A549 (cell line): ENCODE measurements at regions not wholly inside any gene's neighbourhood (a gene's known extent, or its start where the extent isn't known, plus 50 kb on each side); places are given as distances from the start of the nearest gene placed in this dataset.

Experiments
- ATAC-seq, 2 experiments: fragments of 200-7000 bp in 1 of 2; fragments of >200 bp in 1 of 2; cut with Nextera tagmentation in 1 of 2; cut with Tn5 transposase in 1 of 2; 3 replicates each; pipeline versions ENCODE4 v1.8.0 to v1.9.1; 2018 to 2020; ENCODE audit warnings: mild to moderate bottlenecking in 1 of 2, moderate library complexity in 1 of 2
- CTCF ChIA-PET: fragments of 300-600 bp; sonication (Branson Sonifier 250); formaldehyde crosslinking; extraction: SDS; loops from one replicate; lab custom pipeline; 2021; ENCODE audit warnings: antibody characterized with exemption, inconsistent platforms; lab: Yijun Ruan, JAX
- POLR2A ChIA-PET: fragments of 350-600 bp; formaldehyde crosslinking; extraction: SDS; loops from one replicate; lab custom pipeline; 2021; ENCODE audit warnings: antibody characterized with exemption, inconsistent platforms; lab: Yijun Ruan, JAX
- DNase-seq, 2 experiments: peaks; one replicate each; pipeline versions ENCODE4 v3.0.0 to v3.0.0-alpha.2; 2011 to 2016; ENCODE audit warnings: low read depth in 1 of 2, low spot score in 1 of 2
- FAIRE-seq: peaks from 2 replicates; lab custom pipeline; 2011; peaks lifted over from hg19 to GRCh38; lab: Jason Lieb, UNC
- H3K27ac ChIP-seq, 2 experiments: fragments of >200 bp; sonication (Bioruptor Twin); formaldehyde crosslinking; 3 replicates each; pipeline ENCODE4 v1.5.1; 2016 to 2017
- H3K4me1 ChIP-seq: fragments of >200 bp; sonication (Bioruptor Twin); formaldehyde crosslinking; 3 replicates; pipeline ENCODE4 v1.6.1; 2016
- H3K4me2 ChIP-seq: fragments of >200 bp; sonication (Bioruptor Twin); formaldehyde crosslinking; 3 replicates; pipeline ENCODE4 v1.6.1; 2016
- H3K4me3 ChIP-seq: fragments of >200 bp; sonication (Bioruptor Twin); formaldehyde crosslinking; 3 replicates; pipeline ENCODE4 v1.5.1; 2016
- H3K9me3 ChIP-seq: fragments of >200 bp; sonication (Bioruptor Twin); formaldehyde crosslinking; 3 replicates; pipeline ENCODE4 v1.6.1; 2016
- BCL3 ChIP-seq: fragments of >200 bp; sonication (Bioruptor Twin); formaldehyde crosslinking; IDR thresholded peaks from 3 replicates; pipeline ENCODE4 v1.6.1; 2016
- CHD4 ChIP-seq: fragments of 200-600 bp; sonication (generic); IDR thresholded peaks from 2 replicates; pipeline ENCODE4 v1.6.1; 2016; ENCODE audit warnings: antibody characterized with exemption, mild to moderate bottlenecking, borderline replicate concordance
- GATA3 ChIP-seq: IDR thresholded peaks from 2 replicates; pipeline ENCODE4 v1.6.1; 2012; ENCODE audit warnings: borderline replicate concordance
- HEYL ChIP-seq: fragments of 250-450 bp; sonication (Bioruptor Pico); IDR thresholded peaks from 2 replicates; pipeline ENCODE4 v1.8.0; 2021; ENCODE audit warnings: mild to moderate bottlenecking, moderate library complexity
- HOXB13 ChIP-seq: fragments of 250-450 bp; sonication (Bioruptor Pico); IDR thresholded peaks from 2 replicates; pipeline ENCODE4 v1.5.0; 2020; ENCODE audit warnings: low read depth, mild to moderate bottlenecking, moderate library complexity
- JUNB ChIP-seq: fragments of >200 bp; sonication (Bioruptor Twin); formaldehyde crosslinking; IDR thresholded peaks from 2 replicates; pipeline ENCODE4 v1.6.1; 2016
- MAX ChIP-seq: IDR thresholded peaks from 2 replicates; pipeline ENCODE4 v1.6.1; 2012
- MAZ ChIP-seq: fragments of 150-350 bp; IDR thresholded peaks from 2 replicates; pipeline ENCODE4 v1.6.1; 2014; ENCODE audit warnings: antibody characterized with exemption, low read depth, low read length, borderline replicate concordance
- NR3C1 ChIP-seq: fragments of >200 bp; sonication (Bioruptor Twin); formaldehyde crosslinking; IDR thresholded peaks from 3 replicates; pipeline ENCODE4 v1.6.1; 2017
- PHF8 ChIP-seq: fragments of 200-600 bp; sonication (generic); IDR thresholded peaks from 2 replicates; pipeline ENCODE4 v1.6.1; 2016; ENCODE audit warnings: low read depth, mild to moderate bottlenecking, antibody characterized with exemption, moderate library complexity, borderline replicate concordance
- POLR2A ChIP-seq: IDR thresholded peaks from 2 replicates; pipeline ENCODE4 v1.6.1; 2012; ENCODE audit warnings: mild to moderate bottlenecking, low read length
- RAD21 ChIP-seq, 2 experiments: fragments of >200 bp in 1 of 2; sonication (Bioruptor Twin) in 1 of 2; formaldehyde crosslinking in 1 of 2; IDR thresholded peaks in 1 of 2; conservative IDR thresholded peaks in 1 of 2; 2 replicates in 1 of 2; 3 replicates in 1 of 2; pipeline ENCODE4 v1.6.1; 2012 to 2018; ENCODE audit warnings: inconsistent platforms in 1 of 2
- RARB ChIP-seq: fragments of 250-450 bp; sonication (Bioruptor Pico); IDR thresholded peaks from 2 replicates; pipeline ENCODE4 v1.8.0; 2021; ENCODE audit warnings: mild to moderate bottlenecking, moderate library complexity
- REST ChIP-seq: fragments of 200-600 bp; sonication (generic); IDR thresholded peaks from 2 replicates; pipeline ENCODE4 v1.6.1; 2016; ENCODE audit warnings: antibody characterized with exemption, mild to moderate bottlenecking, moderate library complexity
- RFX5 ChIP-seq: fragments of 450-650 bp; IDR thresholded peaks from 2 replicates; pipeline ENCODE4 v1.7.1; 2014; ENCODE audit warnings: antibody characterized with exemption, mild to moderate bottlenecking, moderate library complexity
- WGBS: methylation state at CpG from one replicate; pipeline ENCODE4 v1.1.6; 2017; ENCODE audit errors: missing lambda C conversion rate; 5-methylcytosine and 5-hydroxymethylcytosine counted together
- TF ChIP-seq, protein P1 (sequence below): fragments of 250-450 bp; sonication (Bioruptor Pico); IDR thresholded peaks from 2 replicates; pipeline ENCODE4 v1.5.0; 2020; ENCODE audit warnings: low read depth, mild to moderate bottlenecking, moderate library complexity
- TF ChIP-seq, protein P2 (sequence below): fragments of >200 bp; sonication (Bioruptor Twin); formaldehyde crosslinking; IDR thresholded peaks from 3 replicates; pipeline ENCODE4 v1.5.1; 2016
- TF ChIP-seq, protein P3 (sequence below): fragments of >200 bp; sonication (Bioruptor Twin); formaldehyde crosslinking; IDR thresholded peaks from 2 replicates; pipeline ENCODE4 v1.6.1; 2016
- TF ChIP-seq, protein P4 (sequence below): IDR thresholded peaks from 2 replicates; pipeline ENCODE4 v1.6.1; 2012

DNA sequence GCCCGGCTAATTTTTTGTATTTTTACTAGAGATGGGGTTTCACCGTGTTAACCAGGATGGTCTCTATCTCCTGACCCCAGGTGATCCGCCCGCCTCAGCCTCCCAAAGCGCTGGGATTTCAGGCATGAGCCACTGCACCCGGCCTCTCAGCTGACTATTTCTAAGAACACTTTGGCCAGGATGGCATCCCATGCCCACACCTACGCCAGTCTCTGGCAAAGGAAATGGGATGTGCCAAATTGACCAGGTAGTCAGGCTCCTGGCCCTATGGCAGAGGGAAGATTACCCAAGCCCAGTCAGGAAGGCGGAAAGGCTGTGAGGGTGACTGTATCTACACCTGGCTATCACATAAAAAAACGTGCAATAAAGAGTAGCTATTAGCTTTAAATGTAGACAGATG lies 94.1 kb upstream of the DUSP5 start:
- Histone ChIP-seq H3K9me3 (no peaks in the 10 kb centered on the region), H3K27ac (peak overlapping the region; percentile 99; a peak in 5 of 6 replicates), H3K4me2 (no peak overlapping the region), H3K4me3 (no peak overlapping the region), H3K4me1 (peaks cover 54% of the 10 kb centered on the region)
- FAIRE-seq (no peak), ATAC-seq (no peak), DNase-seq (no peak)
- ChIA-PET CTCF (interaction anchor here (1.7 kb wide), 1 partner anchor 49 kb away, joined by 7 read pairs; no protein-coding TSS in a partner anchor), POLR2A (no interaction called here)
- TF ChIP-seq HEYL (CRISPR knock-in tag) (no peak), RFX5 (no peak), NR3C1 (no peak), HOXB13 (no peak), BCL3 (no peak), MAZ (no peak)
- TF ChIP-seq, protein P1, sequence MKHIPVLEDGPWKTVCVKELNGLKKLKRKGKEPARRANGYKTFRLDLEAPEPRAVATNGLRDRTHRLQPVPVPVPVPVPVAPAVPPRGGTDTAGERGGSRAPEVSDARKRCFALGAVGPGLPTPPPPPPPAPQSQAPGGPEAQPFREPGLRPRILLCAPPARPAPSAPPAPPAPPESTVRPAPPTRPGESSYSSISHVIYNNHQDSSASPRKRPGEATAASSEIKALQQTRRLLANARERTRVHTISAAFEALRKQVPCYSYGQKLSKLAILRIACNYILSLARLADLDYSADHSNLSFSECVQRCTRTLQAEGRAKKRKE (CRISPR knock-in tag): no peak
- TF ChIP-seq, protein P2, sequence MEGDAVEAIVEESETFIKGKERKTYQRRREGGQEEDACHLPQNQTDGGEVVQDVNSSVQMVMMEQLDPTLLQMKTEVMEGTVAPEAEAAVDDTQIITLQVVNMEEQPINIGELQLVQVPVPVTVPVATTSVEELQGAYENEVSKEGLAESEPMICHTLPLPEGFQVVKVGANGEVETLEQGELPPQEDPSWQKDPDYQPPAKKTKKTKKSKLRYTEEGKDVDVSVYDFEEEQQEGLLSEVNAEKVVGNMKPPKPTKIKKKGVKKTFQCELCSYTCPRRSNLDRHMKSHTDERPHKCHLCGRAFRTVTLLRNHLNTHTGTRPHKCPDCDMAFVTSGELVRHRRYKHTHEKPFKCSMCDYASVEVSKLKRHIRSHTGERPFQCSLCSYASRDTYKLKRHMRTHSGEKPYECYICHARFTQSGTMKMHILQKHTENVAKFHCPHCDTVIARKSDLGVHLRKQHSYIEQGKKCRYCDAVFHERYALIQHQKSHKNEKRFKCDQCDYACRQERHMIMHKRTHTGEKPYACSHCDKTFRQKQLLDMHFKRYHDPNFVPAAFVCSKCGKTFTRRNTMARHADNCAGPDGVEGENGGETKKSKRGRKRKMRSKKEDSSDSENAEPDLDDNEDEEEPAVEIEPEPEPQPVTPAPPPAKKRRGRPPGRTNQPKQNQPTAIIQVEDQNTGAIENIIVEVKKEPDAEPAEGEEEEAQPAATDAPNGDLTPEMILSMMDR: no peak
- 90% methylated on average over 9 of the region's 9 CpGs for WGBS

DNA sequence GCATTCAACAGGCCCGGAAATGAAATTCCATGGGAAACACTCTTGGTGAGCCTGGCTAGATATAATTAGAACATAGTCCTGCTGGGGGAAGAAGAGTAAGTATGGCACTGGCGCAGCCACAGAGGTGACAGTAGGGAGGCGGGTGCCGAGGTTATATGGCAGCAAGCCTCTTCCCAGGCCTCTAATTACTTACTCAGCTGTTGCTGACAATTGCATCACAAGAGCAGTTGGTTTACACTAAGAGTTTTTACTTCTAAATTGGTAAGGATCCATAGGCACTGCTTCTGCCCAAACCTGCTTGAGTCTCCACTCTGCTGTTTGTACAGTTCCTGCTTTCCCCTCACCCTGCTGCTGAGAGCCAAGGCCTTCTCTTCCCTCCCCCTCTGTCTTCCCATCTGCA lies 93.3 kb upstream of the DUSP5 start:
- DNase-seq: no peak
- POLR2A ChIA-PET: no interaction called here
- 92% methylated on average over 4 of the region's 4 CpGs for WGBS
- TF ChIP-seq GATA3: no peak
- TF ChIP-seq, protein P3, sequence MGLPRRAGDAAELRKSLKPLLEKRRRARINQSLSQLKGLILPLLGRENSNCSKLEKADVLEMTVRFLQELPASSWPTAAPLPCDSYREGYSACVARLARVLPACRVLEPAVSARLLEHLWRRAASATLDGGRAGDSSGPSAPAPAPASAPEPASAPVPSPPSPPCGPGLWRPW: no peak
- no peak for TF ChIP-seq BCL3
- no peak for TF ChIP-seq MAX
- TF ChIP-seq HOXB13: no peak
- TF ChIP-seq REST: no peak
- TF ChIP-seq RARB (CRISPR knock-in tag): no peak
- TF ChIP-seq POLR2A: no peak
- no peak for TF ChIP-seq CHD4
- TF ChIP-seq, protein P4, sequence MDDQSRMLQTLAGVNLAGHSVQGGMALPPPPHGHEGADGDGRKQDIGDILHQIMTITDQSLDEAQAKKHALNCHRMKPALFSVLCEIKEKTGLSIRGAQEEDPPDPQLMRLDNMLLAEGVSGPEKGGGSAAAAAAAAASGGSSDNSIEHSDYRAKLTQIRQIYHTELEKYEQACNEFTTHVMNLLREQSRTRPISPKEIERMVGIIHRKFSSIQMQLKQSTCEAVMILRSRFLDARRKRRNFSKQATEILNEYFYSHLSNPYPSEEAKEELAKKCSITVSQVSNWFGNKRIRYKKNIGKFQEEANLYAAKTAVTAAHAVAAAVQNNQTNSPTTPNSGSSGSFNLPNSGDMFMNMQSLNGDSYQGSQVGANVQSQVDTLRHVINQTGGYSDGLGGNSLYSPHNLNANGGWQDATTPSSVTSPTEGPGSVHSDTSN: no peak
- TF ChIP-seq JUNB: no peak
- no peak for TF ChIP-seq PHF8
- TF ChIP-seq RAD21 (conservative IDR thresholded peaks at IDR 0.05 in 1 of 2, IDR thresholded peaks at IDR 0.05 in 1 of 2): no peak
- H3K4me1 ChIP-seq: peaks cover 56% of the 10 kb centered on the region
- CTCF ChIA-PET: interaction anchor here (1.7 to 2.0 kb wide), 2 partner anchors 11 to 50 kb away, joined by 5 to 7 read pairs; no protein-coding TSS in a partner anchor
- peak overlapping the region; percentile 99 for H3K27ac ChIP-seq
- H3K9me3 ChIP-seq: no peaks in the 10 kb centered on the region
- no peak overlapping the region for H3K4me2 ChIP-seq
- no peak for FAIRE-seq
- ATAC-seq: no peak
- H3K4me3 ChIP-seq: no peak overlapping the region
